WTC11 (cell line): ENCODE measurements at regions not wholly inside any gene's neighbourhood (a gene's known extent, or its start where the extent isn't known, plus 50 kb on each side); places are given as distances from the start of the nearest gene placed in this dataset.

ENCODE experiments used
- ATAC-seq: fragments of 200-7000 bp; cut with Tn5 transposase; 2 replicates; pipeline ENCODE4 v1.10.0; 2021; ENCODE audit warnings: mild to moderate bottlenecking, moderate library complexity
- CTCF ChIA-PET: fragments of 300-600 bp; sonication (Branson Sonifier 250); formaldehyde crosslinking; loops from one replicate; lab custom pipeline; 2021; ENCODE audit warnings: antibody characterized with exemption; lab: Charles Lee
- POLR2A ChIA-PET: fragments of 350-600 bp; sonication (Branson Sonifier 250); formaldehyde crosslinking; loops from one replicate; lab custom pipeline; 2021; ENCODE audit warnings: antibody characterized with exemption; lab: Charles Lee
- DNase-seq: peaks from one replicate; pipeline ENCODE4 v3.0.0; 2021; ENCODE audit warnings: low spot score
- H3K27ac Mint-ChIP-seq: 2 replicates; pipeline ENCODE4 v1.8.0; 2021; ENCODE audit warnings: mixed read lengths
- H3K27me3 Mint-ChIP-seq: 2 replicates; pipeline ENCODE4 v1.8.0; 2021; ENCODE audit warnings: low read depth, mild to moderate bottlenecking, moderate library complexity, mixed read lengths
- H3K36me3 Mint-ChIP-seq: 2 replicates; pipeline ENCODE4 v1.8.0; 2021; ENCODE audit warnings: mixed read lengths
- H3K4me1 Mint-ChIP-seq: 2 replicates; pipeline ENCODE4 v1.8.0; 2022; ENCODE audit warnings: mixed read lengths
- H3K4me3 Mint-ChIP-seq: 2 replicates; pipeline ENCODE4 v1.8.0; 2021; ENCODE audit warnings: mild to moderate bottlenecking, moderate library complexity, mixed read lengths
- H3K9me3 Mint-ChIP-seq: 2 replicates; pipeline ENCODE4 v1.8.0; 2021; ENCODE audit warnings: mixed read lengths
- CREB1 ChIP-seq: sonication (generic); formaldehyde crosslinking; IDR thresholded peaks from 2 replicates; pipeline ENCODE4 v1.8.0; 2023; ENCODE audit warnings: mild to moderate bottlenecking, missing genetic modification reagents
- GRHL2 ChIP-seq: fragments of 250-450 bp; sonication (Bioruptor Pico); IDR thresholded peaks from 2 replicates; pipeline ENCODE4 v1.8.0; 2022; ENCODE audit warnings: mild to moderate bottlenecking, moderate library complexity; ENCODE audit not compliant: insufficient replicate concordance, severe bottlenecking
- HMGA2 ChIP-seq: fragments of 250-450 bp; sonication (Bioruptor Pico); IDR thresholded peaks from 2 replicates; pipeline ENCODE4 v1.4.0; 2021; ENCODE audit warnings: mild to moderate bottlenecking, moderate library complexity
- MXD4 ChIP-seq: fragments of 250-450 bp; sonication (Bioruptor Pico); IDR thresholded peaks from 2 replicates; pipeline ENCODE4 v1.8.0; 2021; ENCODE audit warnings: mild to moderate bottlenecking, moderate library complexity, borderline replicate concordance
- NFYB ChIP-seq: sonication (generic); formaldehyde crosslinking; conservative IDR thresholded peaks from 2 replicates; pipeline ENCODE4 v1.8.0; 2022; ENCODE audit warnings: low read depth, missing genetic modification reagents
- SOX15 ChIP-seq: fragments of 250-450 bp; sonication (Bioruptor Pico); IDR thresholded peaks from 2 replicates; pipeline ENCODE4 v1.9.0; 2021; ENCODE audit warnings: mild to moderate bottlenecking
- TEAD1 ChIP-seq: sonication (generic); formaldehyde crosslinking; IDR thresholded peaks from 2 replicates; pipeline ENCODE4 v1.8.0; 2022; ENCODE audit warnings: mild to moderate bottlenecking, missing genetic modification reagents
- ZNF219 ChIP-seq: sonication (generic); formaldehyde crosslinking; IDR thresholded peaks from 2 replicates; pipeline ENCODE4 v1.8.0; 2023; ENCODE audit warnings: missing genetic modification reagents, mild to moderate bottlenecking, borderline replicate concordance
- TF ChIP-seq, protein P1 (sequence below): fragments of 250-450 bp; sonication (Bioruptor Pico); IDR thresholded peaks from 2 replicates; pipeline ENCODE4 v1.9.0; 2021; ENCODE audit warnings: mild to moderate bottlenecking, borderline replicate concordance
- TF ChIP-seq, protein P2 (sequence below): sonication (generic); formaldehyde crosslinking; IDR thresholded peaks from 2 replicates; pipeline ENCODE4 v1.8.1; 2023; ENCODE audit warnings: mild to moderate bottlenecking, moderate library complexity, missing genetic modification reagents
- TF ChIP-seq, protein P3 (sequence below): sonication (generic); formaldehyde crosslinking; IDR thresholded peaks from 2 replicates; pipeline ENCODE4 v1.8.1; 2022; ENCODE audit warnings: mild to moderate bottlenecking, missing genetic modification reagents, moderate library complexity, borderline replicate concordance
- TF ChIP-seq, protein P4 (sequence below): sonication (generic); formaldehyde crosslinking; IDR thresholded peaks from 2 replicates; pipeline ENCODE4 v1.8.1; 2023; ENCODE audit warnings: mild to moderate bottlenecking, missing genetic modification reagents, borderline replicate concordance
- TF ChIP-seq, protein P5 (sequence below): fragments of 250-450 bp; sonication (Bioruptor Pico); IDR thresholded peaks from 2 replicates; pipeline ENCODE4 v1.9.0; 2021; ENCODE audit warnings: mild to moderate bottlenecking

DNA sequence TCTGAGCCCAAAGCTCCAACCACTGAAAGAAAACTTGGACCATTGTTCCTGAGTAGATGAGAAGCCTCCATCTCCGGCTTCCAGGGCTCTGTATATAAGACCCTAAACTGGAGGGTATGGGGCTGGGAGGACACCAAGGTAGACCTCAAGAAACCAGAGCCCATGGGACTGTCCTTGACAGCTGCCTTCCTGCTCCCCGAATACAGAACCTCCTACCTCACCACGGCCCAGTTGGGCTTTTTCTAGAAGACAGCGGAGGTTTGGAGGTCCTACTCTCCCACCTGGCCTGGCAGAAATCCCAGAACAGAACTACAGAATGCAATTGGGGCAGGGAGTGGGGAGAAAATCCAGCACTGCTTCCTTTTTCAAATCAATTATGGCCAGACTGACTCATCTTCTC lies 177.3 kb upstream of the ZNF507 start:
- no peak for ATAC-seq
- no peak overlapping the region for H3K4me3 Mint-ChIP-seq
- TF ChIP-seq SOX15 (CRISPR knock-in tag) (no peak), ZNF219 (no peak), NFYB (CRISPR knock-in tag) (no peak), GRHL2 (CRISPR knock-in tag) (no peak)
- TF ChIP-seq, protein P1, sequence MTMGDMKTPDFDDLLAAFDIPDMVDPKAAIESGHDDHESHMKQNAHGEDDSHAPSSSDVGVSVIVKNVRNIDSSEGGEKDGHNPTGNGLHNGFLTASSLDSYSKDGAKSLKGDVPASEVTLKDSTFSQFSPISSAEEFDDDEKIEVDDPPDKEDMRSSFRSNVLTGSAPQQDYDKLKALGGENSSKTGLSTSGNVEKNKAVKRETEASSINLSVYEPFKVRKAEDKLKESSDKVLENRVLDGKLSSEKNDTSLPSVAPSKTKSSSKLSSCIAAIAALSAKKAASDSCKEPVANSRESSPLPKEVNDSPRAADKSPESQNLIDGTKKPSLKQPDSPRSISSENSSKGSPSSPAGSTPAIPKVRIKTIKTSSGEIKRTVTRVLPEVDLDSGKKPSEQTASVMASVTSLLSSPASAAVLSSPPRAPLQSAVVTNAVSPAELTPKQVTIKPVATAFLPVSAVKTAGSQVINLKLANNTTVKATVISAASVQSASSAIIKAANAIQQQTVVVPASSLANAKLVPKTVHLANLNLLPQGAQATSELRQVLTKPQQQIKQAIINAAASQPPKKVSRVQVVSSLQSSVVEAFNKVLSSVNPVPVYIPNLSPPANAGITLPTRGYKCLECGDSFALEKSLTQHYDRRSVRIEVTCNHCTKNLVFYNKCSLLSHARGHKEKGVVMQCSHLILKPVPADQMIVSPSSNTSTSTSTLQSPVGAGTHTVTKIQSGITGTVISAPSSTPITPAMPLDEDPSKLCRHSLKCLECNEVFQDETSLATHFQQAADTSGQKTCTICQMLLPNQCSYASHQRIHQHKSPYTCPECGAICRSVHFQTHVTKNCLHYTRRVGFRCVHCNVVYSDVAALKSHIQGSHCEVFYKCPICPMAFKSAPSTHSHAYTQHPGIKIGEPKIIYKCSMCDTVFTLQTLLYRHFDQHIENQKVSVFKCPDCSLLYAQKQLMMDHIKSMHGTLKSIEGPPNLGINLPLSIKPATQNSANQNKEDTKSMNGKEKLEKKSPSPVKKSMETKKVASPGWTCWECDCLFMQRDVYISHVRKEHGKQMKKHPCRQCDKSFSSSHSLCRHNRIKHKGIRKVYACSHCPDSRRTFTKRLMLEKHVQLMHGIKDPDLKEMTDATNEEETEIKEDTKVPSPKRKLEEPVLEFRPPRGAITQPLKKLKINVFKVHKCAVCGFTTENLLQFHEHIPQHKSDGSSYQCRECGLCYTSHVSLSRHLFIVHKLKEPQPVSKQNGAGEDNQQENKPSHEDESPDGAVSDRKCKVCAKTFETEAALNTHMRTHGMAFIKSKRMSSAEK (CRISPR knock-in tag) = no peak
- TF ChIP-seq, protein P2, sequence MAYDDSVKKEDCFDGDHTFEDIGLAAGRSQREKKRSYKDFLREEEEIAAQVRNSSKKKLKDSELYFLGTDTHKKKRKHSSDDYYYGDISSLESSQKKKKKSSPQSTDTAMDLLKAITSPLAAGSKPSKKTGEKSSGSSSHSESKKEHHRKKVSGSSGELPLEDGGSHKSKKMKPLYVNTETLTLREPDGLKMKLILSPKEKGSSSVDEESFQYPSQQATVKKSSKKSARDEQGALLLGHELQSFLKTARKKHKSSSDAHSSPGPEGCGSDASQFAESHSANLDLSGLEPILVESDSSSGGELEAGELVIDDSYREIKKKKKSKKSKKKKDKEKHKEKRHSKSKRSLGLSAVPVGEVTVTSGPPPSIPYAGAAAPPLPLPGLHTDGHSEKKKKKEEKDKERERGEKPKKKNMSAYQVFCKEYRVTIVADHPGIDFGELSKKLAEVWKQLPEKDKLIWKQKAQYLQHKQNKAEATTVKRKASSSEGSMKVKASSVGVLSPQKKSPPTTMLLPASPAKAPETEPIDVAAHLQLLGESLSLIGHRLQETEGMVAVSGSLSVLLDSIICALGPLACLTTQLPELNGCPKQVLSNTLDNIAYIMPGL = no peak
- TF ChIP-seq, all 79 proteins: peak for 0
- Mint-ChIP-seq H3K4me1 (peaks cover 13% of the 10 kb centered on the region), H3K27ac (no peak overlapping the region), H3K27me3 (no peaks in the 10 kb centered on the region), H3K36me3 (no peaks in the 10 kb centered on the region), H3K9me3 (no peaks in the 10 kb centered on the region)
- ChIA-PET CTCF (no interaction called here), POLR2A (no interaction called here)
- DNase-seq = no peak

DNA sequence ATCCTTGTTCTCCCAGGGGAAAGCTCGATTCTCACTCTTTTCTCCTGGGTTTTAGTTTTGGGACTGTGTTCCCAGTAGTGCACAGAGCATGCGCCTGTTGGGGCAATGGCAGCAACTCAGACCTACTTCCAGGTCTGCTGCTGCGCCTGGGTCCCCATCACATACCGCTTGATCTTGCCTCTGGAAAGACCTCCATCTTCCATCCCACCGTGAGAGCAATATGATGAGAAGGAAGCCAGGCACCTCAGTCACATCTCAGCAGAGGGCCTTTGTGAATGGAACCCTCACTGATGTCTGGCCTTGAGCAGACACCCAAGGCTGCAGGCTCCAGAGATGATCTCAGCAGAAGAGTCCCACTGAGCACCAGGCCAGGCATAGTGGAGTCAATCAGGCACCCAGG lies 176.8 kb upstream of the ZNF507 start:
- ATAC-seq = no peak
- H3K36me3 Mint-ChIP-seq = no peaks in the 10 kb centered on the region
- H3K4me1 Mint-ChIP-seq = peaks cover 13% of the 10 kb centered on the region
- DNase-seq = no peak
- no peaks in the 10 kb centered on the region for H3K9me3 Mint-ChIP-seq
- no peak overlapping the region for H3K4me3 Mint-ChIP-seq
- TF ChIP-seq, protein P3, sequence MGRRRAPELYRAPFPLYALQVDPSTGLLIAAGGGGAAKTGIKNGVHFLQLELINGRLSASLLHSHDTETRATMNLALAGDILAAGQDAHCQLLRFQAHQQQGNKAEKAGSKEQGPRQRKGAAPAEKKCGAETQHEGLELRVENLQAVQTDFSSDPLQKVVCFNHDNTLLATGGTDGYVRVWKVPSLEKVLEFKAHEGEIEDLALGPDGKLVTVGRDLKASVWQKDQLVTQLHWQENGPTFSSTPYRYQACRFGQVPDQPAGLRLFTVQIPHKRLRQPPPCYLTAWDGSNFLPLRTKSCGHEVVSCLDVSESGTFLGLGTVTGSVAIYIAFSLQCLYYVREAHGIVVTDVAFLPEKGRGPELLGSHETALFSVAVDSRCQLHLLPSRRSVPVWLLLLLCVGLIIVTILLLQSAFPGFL = no peak
- no peak for TF ChIP-seq NFYB (CRISPR knock-in tag)
- ChIA-PET CTCF (no interaction called here), POLR2A (no interaction called here)
- no peak overlapping the region for H3K27ac Mint-ChIP-seq
- no peaks in the 10 kb centered on the region for H3K27me3 Mint-ChIP-seq

DNA sequence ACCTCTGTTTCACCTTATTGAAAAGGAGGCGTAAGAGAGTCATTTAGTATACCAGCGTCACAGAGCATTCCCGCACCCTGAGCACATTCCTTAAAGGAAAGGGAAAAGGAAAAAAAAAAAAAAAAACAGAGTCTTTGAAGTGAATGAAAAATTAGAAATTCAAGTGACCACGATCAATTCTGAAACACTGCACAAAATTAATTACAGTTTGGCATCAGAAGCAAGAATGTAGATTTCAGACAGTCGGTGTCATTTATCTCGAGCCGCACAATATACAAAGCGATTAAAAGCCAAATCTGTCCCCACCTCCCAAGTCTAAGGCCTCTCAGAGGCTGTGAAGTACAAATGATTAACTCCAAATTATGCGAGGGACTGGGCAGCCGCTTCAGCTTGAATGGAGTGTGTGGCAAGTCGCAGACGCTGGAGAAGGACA lies 173.7 kb upstream of the ZNF507 start:
- no peak for ATAC-seq
- POLR2A ChIA-PET = no interaction called here
- CTCF ChIA-PET = no interaction called here
- Mint-ChIP-seq H3K36me3 (no peaks in the 10 kb centered on the region), H3K4me3 (no peak overlapping the region), H3K9me3 (no peaks in the 10 kb centered on the region), H3K27ac (no peak overlapping the region), H3K27me3 (no peaks in the 10 kb centered on the region), H3K4me1 (peaks cover 13% of the 10 kb centered on the region)
- no peak for DNase-seq
- TF ChIP-seq, protein P4, sequence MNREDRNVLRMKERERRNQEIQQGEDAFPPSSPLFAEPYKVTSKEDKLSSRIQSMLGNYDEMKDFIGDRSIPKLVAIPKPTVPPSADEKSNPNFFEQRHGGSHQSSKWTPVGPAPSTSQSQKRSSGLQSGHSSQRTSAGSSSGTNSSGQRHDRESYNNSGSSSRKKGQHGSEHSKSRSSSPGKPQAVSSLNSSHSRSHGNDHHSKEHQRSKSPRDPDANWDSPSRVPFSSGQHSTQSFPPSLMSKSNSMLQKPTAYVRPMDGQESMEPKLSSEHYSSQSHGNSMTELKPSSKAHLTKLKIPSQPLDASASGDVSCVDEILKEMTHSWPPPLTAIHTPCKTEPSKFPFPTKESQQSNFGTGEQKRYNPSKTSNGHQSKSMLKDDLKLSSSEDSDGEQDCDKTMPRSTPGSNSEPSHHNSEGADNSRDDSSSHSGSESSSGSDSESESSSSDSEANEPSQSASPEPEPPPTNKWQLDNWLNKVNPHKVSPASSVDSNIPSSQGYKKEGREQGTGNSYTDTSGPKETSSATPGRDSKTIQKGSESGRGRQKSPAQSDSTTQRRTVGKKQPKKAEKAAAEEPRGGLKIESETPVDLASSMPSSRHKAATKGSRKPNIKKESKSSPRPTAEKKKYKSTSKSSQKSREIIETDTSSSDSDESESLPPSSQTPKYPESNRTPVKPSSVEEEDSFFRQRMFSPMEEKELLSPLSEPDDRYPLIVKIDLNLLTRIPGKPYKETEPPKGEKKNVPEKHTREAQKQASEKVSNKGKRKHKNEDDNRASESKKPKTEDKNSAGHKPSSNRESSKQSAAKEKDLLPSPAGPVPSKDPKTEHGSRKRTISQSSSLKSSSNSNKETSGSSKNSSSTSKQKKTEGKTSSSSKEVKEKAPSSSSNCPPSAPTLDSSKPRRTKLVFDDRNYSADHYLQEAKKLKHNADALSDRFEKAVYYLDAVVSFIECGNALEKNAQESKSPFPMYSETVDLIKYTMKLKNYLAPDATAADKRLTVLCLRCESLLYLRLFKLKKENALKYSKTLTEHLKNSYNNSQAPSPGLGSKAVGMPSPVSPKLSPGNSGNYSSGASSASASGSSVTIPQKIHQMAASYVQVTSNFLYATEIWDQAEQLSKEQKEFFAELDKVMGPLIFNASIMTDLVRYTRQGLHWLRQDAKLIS = no peak
- no peak for TF ChIP-seq MXD4 (CRISPR knock-in tag)
- no peak for TF ChIP-seq HMGA2 (CRISPR knock-in tag)
- TF ChIP-seq, protein P5, sequence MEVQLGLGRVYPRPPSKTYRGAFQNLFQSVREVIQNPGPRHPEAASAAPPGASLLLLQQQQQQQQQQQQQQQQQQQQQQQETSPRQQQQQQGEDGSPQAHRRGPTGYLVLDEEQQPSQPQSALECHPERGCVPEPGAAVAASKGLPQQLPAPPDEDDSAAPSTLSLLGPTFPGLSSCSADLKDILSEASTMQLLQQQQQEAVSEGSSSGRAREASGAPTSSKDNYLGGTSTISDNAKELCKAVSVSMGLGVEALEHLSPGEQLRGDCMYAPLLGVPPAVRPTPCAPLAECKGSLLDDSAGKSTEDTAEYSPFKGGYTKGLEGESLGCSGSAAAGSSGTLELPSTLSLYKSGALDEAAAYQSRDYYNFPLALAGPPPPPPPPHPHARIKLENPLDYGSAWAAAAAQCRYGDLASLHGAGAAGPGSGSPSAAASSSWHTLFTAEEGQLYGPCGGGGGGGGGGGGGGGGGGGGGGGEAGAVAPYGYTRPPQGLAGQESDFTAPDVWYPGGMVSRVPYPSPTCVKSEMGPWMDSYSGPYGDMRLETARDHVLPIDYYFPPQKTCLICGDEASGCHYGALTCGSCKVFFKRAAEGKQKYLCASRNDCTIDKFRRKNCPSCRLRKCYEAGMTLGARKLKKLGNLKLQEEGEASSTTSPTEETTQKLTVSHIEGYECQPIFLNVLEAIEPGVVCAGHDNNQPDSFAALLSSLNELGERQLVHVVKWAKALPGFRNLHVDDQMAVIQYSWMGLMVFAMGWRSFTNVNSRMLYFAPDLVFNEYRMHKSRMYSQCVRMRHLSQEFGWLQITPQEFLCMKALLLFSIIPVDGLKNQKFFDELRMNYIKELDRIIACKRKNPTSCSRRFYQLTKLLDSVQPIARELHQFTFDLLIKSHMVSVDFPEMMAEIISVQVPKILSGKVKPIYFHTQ (CRISPR knock-in tag) = no peak
- no peak for TF ChIP-seq TEAD1
- no peak for TF ChIP-seq CREB1 (CRISPR knock-in tag)
- TF ChIP-seq, protein P1 (CRISPR knock-in tag) = no peak
